ENCODE measurements at regions not wholly inside any gene's neighbourhood (a gene's known extent, or its start where the extent isn't known, plus 50 kb on each side); places are given as distances from the start of the nearest gene placed in this dataset.

DNA sequence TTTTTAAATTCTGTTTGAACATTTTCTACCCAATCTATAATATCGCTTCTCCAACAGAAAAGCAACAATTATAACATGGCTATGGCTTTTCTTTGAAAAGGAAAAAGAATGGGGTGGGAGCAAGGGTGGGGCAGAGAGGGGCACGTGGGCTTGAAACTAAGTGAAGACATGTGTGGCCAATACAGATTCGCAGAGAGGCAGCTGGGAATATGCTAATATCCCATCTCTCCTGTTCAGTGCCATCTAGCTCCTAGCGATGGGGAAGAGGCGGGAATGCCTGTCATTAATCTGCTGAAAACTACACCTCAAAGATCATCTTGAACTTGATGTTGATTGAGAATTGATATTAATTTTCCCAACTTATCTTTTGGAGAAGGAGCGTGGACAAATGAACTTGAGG, 65.5 kb upstream of the ITGA6 start:
- DNase-seq (ENCODE audit: low read depth) = no peak

DNA sequence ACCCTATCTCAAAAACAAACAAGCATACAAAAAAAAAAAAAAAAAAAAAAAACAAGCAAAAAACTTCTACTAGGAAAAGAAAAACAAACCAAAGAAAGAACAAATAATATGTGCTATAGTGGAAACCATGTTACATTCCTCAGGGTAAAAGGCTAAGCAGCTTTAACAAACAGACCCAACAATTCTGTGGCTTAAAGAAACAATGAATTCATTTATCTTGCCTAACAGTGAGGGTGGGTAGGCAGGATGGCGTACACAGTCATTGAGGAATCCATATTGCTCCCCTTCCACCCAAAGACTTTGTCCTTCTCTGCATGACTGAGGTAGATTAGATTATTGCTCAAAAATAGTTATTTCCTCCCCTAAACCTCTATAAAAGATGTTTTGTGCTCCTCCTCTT, 63.1 kb upstream of the ITGA6 start:
- no peak for DNase-seq (ENCODE audit: low read depth)

DNA sequence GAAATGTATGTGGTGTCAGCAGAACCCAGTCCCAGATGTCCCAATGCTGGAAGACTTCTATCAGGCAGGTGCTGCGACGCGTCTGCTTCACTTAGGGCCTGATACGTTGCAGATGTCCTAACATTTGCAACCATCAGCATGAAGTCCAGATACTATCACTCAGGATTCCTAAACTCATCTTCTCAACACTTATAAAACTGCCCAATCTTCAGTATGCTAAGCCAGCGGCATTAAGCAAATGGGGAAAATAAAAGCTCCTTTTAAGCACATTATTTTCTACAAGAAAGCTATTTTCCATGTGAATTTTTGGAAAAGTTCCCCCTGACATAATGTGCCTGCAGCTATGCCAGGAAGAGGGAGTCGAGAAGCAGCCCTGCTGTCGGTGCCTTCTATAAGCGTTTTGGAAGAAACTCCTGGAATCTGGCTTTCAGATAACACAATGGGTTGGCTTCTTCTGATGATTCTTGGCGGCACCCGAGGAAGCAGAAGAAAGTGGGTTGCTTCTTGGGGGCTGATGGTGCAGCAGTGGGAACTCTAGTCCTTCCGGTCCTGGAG, 60.7 kb upstream of the ITGA6 start:
- DNase-seq (ENCODE audit: low read depth) = no peak

DNA sequence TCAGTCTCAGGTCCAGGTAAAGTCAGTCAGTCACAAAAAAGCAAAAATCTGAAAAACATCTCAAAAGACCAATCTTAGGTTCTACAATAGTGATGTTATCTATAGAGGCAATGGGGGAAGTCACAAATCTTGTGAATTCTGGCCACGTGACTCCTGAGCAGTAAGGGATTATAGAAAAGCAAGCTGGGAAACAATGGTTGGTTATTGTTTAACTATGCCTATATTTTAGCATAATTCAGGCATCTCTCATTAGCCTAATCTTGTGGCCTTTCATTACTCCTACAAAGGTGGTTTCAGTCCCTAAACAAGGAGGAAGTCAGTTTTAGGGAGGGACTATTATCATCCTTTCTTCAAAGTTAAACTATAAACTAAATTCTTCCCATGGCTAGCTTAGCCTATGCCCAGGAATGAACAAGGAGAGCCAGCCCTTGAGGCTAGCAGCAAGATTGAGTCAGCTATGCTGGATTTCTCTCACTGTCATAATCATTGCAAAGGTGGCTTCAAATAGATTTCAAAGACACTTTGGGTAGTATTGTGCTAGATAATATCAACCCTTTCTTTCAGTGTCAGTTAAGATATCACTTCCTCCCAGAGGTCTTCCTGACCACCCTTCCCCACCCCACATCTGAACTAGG, 56.4 kb upstream of the ITGA6 start:
- no peak for DNase-seq (ENCODE audit: low read depth)

DNA sequence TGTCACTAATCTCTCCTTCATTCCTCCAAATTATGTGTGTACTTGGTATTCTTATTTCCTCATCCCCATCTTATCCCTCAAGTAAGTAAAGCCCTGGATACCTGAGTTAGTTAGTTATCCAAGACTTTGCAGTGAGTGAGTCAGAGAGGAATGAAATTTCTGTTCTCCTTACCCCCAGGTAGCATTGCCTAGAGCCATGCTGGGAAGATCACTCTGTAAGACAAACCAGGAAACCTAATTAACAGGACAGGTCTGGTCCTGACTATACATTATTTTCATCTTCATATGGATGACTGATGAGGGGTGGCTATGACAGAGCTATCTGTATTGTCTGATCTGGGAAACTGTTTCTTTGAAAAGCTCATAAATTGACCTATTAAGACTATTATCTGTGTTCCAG, 55.0 kb upstream of the ITGA6 start:
- no peak for DNase-seq (ENCODE audit: low read depth)

DNA sequence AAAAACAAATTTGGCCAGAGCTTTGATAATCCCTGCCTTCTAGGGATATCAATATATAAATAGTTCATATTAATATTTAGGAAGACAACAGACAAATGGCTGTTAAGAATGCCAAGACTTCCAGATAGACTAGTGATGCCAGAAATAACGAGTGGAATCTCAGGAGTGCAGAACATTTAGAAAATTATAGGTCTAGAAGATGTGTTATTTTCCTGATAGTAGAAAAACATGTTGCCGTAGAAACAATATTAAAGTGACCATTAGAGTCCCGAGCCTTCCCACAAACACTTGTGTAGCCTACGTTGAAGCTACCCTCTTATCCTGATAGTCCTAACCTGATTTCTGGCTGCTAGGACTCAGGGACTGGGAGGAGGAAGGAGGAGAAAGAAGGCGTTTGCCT, 54.3 kb upstream of the ITGA6 start:
- DNase-seq (ENCODE audit: low read depth) = no peak

DNA sequence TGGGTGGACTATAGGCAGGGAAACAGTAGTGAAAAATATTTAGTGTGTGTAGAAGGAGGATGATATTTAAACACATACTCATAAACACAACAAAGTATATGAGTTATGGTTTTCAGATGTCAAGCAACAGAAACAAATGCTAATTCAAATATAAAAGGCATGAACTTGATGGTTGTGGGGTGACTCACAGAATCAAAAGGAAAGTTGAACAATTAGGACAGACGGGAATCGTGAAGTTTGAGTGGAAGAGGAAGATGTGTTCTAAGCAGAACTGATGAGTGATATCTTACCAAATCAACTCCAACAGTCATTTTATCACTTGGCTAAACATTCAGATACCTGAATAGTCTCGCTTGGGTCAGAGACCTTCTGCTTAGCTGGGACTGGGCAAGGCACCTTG, 53.6 kb upstream of the ITGA6 start:
- no peak for DNase-seq (ENCODE audit: low read depth)

DNA sequence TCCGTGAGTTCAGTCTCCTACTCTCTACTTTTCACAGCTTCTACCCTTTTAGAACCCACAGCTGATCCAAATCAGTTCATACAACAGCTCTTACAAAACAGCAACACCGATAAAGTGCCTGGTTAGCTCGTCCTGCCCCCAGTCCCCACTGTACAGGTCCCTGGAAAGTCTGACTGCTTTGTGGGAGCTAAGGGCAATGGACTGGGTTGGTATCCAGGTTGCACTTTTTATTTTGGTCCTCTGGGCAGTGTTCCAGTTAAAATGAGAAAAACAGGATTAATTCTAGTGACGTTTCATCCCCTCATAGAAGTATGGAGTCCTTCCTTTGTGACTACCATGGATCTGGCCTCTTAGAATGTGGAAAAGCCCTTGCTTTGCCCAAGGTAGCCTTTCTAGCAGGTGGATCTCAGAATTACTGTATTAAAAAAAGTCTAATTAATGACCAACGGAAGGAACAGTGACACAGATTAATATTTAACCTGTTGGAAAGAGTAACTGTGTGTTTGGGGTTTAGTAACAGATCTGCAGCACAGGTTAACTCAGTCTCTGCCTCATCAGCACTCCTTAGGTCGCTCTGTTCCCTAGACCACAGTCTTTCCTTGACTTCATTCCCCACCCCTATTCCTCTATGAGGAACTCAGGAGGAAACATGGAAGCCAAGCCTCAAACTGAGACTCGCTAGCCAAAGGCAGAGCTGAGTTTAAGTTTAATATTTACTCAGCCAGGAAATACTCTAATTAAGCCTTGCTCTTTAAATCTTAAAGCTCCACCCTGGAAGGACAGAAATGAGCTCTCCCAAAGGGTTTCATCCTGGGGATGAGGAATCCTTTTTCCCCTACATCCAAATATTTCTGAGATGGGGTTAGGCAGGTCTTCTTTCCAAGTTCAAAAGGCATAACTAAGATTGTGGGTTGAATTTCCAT, 52.8 kb upstream of the ITGA6 start:
- no peak for DNase-seq (ENCODE audit: low read depth)

DNA sequence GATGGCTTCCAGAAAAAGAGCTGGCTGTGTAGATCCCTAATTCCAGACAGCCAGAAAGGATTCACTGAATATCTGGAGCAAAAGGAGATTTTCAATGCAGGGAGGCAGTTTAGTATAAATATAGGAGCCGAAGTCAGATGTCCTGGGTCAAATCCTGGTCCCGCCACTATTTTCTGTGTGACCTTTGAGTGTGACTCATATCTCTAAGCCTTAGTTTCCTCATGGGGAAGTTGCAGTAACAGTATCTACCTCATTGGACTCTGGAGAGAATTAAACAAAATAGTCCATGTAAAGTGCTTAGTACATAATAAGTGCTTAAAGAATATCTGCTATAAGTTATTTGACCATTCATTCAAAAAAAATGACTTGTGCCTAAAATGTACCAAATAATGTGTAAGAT, 52.1 kb upstream of the ITGA6 start:
- DNase-seq (ENCODE audit: low read depth) = no peak

DNA sequence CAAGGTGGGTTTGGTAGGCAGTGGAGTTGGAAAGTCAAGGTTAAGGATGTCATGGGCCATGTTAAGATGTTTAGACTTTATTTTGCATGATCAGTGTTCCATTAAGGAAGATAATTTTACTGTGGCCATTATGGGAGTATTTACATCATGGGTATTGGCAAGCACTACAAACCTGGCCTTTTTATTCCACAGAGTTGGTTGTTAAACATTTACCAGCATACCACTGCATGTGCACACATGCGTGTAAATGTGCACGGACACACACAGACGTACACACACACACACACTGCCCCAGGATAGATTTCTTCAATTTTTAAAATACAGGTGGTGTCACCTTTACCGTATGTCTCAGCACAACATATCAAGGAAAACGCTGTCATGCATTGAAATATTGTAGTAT, 51.4 kb upstream of the ITGA6 start:
- no peak for DNase-seq (ENCODE audit: low read depth)

DNA sequence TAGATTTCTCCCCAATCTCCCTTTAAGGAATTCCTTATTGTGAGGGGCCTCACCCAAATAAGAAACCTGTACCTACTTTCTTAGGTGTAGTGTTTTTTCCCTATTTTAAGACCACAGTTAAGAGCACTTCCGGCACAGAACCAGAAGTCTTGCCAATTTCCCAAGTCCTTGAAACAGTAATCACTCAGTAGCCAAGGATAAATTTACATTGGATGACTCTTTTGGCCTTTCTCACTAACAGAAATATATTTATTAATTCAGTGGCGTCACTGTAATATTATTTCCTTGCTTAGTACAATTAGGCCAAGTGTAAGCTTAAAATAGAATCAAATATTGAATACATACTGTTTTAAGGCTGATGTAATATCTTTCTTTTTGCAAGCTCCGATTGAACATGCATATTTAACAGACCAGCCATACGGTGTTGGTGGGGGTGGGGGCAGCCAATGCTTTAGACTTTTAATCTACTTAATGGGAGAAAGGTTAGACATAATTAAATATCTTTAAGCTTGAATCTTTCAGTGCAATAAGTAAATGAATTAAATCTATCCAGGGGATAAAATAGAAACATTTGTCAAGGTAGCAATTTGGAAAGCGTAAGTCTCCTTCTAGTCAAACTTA, 50.8 kb upstream of the ITGA6 start:
- DNase-seq (ENCODE audit: low read depth) = no peak

DNA sequence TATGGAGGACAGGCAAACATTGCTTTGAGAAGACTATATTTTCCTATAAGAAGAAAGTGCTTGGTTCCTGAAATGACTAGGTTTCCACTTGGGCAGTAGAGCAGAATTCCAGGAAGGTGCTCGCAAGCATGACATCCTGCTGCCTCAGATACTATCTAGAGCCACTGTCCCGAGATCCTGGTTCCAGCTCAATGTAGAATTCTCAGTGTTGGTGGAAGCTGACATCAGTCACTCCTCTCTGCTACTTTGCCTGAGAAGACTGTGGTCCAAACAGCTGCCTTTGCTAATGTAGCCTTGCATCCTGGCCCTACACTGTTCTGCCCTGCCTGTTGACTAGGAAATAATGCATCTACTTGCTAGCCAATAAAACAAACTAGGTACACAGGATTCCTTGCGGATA, 50.0 kb upstream of the ITGA6 start:
- DNase-seq (ENCODE audit: low read depth) = no peak

Data from stimulated activated CD8-positive, alpha-beta memory T cell treated with anti-CD3 and anti-CD28 coated beads, Interleukin-7, amount 100 ng/mL, for 24 hours (primary cell).